H1 (cell line): ENCODE measurements at regions not wholly inside any gene's neighbourhood (a gene's known extent, or its start where the extent isn't known, plus 50 kb on each side); places are given as distances from the start of the nearest gene placed in this dataset.

Experiments used
- KDM4A ChIP-seq: IDR thresholded peaks from one replicate; pipeline ENCODE4 v1.7.1; 2012; ENCODE audit warnings: low read depth, mild to moderate bottlenecking, moderate library complexity, low read length, inconsistent platforms; ENCODE audit not compliant: severe bottlenecking
- PHF8 ChIP-seq: fragments of 200-600 bp; sonication (generic); conservative IDR thresholded peaks from 2 replicates; pipeline ENCODE4 v1.7.1; 2012; ENCODE audit warnings: low read depth, mild to moderate bottlenecking, inconsistent platforms, low read length, moderate library complexity
- SP1 ChIP-seq: IDR thresholded peaks from 2 replicates; pipeline ENCODE4 v1.6.1; 2011; ENCODE audit warnings: low read depth, low read length

DNA sequence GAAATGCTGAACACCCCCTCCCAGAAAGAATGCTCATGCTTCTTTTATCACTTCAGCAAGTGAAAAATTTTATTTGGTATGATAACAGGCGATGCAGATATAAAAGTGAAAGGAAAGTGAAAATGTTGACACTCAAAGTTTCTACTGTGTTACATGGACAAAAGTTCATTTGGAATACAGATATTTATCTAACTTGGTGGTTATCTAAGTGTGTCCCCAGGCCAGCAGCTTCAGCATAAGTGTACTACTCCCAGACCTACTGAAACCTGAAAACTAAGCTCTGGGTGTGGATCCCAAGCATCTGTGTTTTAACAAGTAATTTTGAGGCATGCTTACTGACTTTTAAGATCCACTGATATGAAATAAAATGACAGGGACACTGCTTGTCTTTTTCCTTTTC is 157.1 kb upstream of the BCHE start (continued):
- TF ChIP-seq KDM4A (no peak), PHF8 (no peak), SP1 (no peak)
